Raji (cell line): ENCODE measurements at regions not wholly inside any gene's neighbourhood (a gene's known extent, or its start where the extent isn't known, plus 50 kb on each side); places are given as distances from the start of the nearest gene placed in this dataset.

Experiments used
- POLR2A ChIP-seq: IDR thresholded peaks from 2 replicates; pipeline ENCODE4 v1.6.1; 2011; ENCODE audit warnings: low read depth, low read length, control low read depth; ENCODE audit not compliant: insufficient read depth

- no peak for TF ChIP-seq POLR2A
Observed at GRCh38 chr5:112594095-112594850, 143.4 kb upstream of the APC start.

- TF ChIP-seq POLR2A: no peak
Observed at GRCh38 chr5:112594941-112595340, 142.7 kb upstream of the APC start.

GRCh38 chr5:112597831-112598230, 139.9 kb upstream of the APC start:
- no peak for TF ChIP-seq POLR2A

GRCh38 chr5:112604732-112605630, 132.7 kb upstream of the APC start:
- no peak for TF ChIP-seq POLR2A

GRCh38 chr5:112608975-112609374, 128.7 kb upstream of the APC start:
- no peak for TF ChIP-seq POLR2A

- no peak for TF ChIP-seq POLR2A
Observed at GRCh38 chr5:112612663-112613062, 125.0 kb upstream of the APC start.

GRCh38 chr5:112614285-112614684, 123.4 kb upstream of the APC start:
- TF ChIP-seq POLR2A: no peak

GRCh38 chr5:112614986-112615385, 122.7 kb upstream of the APC start:
- no peak for TF ChIP-seq POLR2A

GRCh38 chr5:112616812-112617547, 120.7 kb upstream of the APC start:
- TF ChIP-seq POLR2A: no peak

GRCh38 chr5:112625246-112625645, 112.4 kb upstream of the APC start:
- no peak for TF ChIP-seq POLR2A

- TF ChIP-seq POLR2A: no peak
Observed at GRCh38 chr5:112625689-112626438, 111.8 kb upstream of the APC start.

- no peak for TF ChIP-seq POLR2A
Observed at GRCh38 chr5:112626715-112627114, 111.0 kb upstream of the APC start.

- TF ChIP-seq POLR2A: no peak
Observed at GRCh38 chr5:112628214-112628980, 109.3 kb upstream of the APC start.
